Nephron (organoid): ENCODE measurements at regions not wholly inside any gene's neighbourhood (a gene's known extent, or its start where the extent isn't known, plus 50 kb on each side); places are given as distances from the start of the nearest gene placed in this dataset.
A peak's percentile ranks its signal among the peaks of the same experiment; 100 is the strongest.

Source experiments
- H3K27ac Mint-ChIP-seq, 3 experiments: 2 replicates each; pipeline ENCODE4 v1.8.0; 2020; ENCODE audit warnings: mixed read lengths in 3 of 3, mild to moderate bottlenecking in 2 of 3, moderate library complexity in 1 of 3
- H3K27me3 Mint-ChIP-seq: 2 replicates; pipeline ENCODE4 v1.8.0; 2021; ENCODE audit warnings: low read depth, mild to moderate bottlenecking, moderate library complexity, mixed read lengths
- H3K36me3 Mint-ChIP-seq: 2 replicates; pipeline ENCODE4 v1.8.0; 2020; ENCODE audit warnings: low read depth, mixed read lengths
- H3K4me1 Mint-ChIP-seq: 2 replicates; pipeline ENCODE4 v1.8.0; 2020; ENCODE audit warnings: mixed read lengths
- H3K4me3 Mint-ChIP-seq, 3 experiments: 2 replicates each; pipeline ENCODE4 v1.8.0; 2020; ENCODE audit warnings: mild to moderate bottlenecking in 3 of 3, mixed read lengths in 3 of 3, moderate library complexity in 2 of 3
- H3K9me3 Mint-ChIP-seq: 2 replicates; pipeline ENCODE4 v1.8.0; 2020; ENCODE audit warnings: mixed read lengths
- CTCF ChIP-seq, 3 experiments: fragments of 200-600 bp; sonication (generic); IDR thresholded peaks; one replicate each; pipeline ENCODE4 v1.5.0; 2021; ENCODE audit warnings: antibody characterized with exemption in 3 of 3; ENCODE audit not compliant: unreplicated experiment in 3 of 3

DNA sequence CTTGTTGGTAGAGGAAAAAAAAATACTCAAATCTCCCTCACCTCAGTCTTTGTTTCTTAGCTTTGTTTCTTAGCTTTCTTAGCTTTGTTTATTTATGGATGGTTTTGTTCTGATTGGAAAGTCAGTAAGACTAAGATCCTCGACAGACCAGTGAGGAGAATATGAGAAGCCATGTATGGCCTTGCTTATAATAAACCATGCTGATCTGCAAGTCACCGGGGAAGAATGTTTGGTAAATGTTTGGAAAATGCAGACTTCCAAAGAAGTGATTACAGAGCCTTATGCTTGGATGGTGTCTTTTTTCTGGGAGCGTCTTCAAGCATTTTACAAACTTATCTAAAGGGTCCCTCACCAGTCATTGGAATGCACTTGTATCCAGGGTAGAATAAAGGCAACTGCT, 90.1 kb upstream of the NOCT start:
- no peak overlapping the region for H3K4me3 Mint-ChIP-seq
- no peak overlapping the region for H3K27ac Mint-ChIP-seq
- no peak for TF ChIP-seq CTCF (IDR thresholded peaks at IDR 0.05; ENCODE audit: unreplicated experiment in 3 of 3)
- H3K4me1 Mint-ChIP-seq: no peaks in the 10 kb centered on the region
- H3K36me3 Mint-ChIP-seq: no peaks in the 10 kb centered on the region
- no peaks in the 10 kb centered on the region for H3K9me3 Mint-ChIP-seq
- H3K27me3 Mint-ChIP-seq: peaks cover 3% of the 10 kb centered on the region

DNA sequence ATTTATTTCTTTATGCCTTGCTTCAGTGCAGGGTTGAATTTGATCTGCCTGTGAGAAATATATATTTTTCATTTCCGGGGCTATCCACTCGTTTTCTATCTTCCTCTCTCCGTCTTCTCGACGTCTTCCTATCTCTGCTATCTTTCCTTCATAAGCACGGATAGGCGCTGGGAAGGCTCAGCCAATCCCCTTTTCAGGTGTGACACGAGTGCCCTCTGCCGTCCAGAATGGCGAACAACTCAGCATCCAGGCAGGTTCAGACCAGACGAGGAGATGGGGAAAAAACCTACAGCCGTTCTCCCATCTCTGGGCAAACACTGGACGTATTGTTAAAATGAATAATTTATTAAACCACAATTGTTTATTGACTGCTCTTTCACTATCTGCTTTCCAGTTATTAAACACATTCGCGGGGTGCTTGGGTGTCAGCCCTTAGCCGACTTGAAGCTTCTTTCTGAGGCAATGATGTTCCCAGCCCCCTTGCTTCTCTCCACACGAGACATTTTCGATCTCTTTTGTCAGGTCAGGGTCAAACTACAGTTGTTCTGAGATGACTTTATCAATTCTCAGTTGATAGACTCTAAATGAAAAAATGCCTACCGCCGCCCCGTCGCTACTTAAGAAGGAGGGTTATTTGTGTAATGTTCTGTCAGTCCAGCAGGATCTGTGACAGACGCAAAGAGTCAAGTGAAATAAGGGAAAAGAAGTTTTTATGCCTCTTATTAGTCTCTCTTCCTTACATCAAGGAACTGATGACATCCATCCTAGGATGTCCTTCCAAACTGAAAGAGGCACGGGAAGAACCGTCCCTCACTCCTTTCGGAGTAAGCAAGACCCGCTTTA, 96.3 kb upstream of the NOCT start:
- TF ChIP-seq CTCF (IDR thresholded peaks at IDR 0.05; ENCODE audit: unreplicated experiment in 3 of 3): peak; percentile 72 to 79 (median 75)
- H3K27ac Mint-ChIP-seq: peak overlapping the region; percentile 3 to 9 (median 9)
- peaks cover 23% of the 10 kb centered on the region for H3K4me1 Mint-ChIP-seq
- no peaks in the 10 kb centered on the region for H3K36me3 Mint-ChIP-seq
- peaks cover 3% of the 10 kb centered on the region for H3K27me3 Mint-ChIP-seq
- peak overlapping the region; percentile 8 to 60 (median 34) for H3K4me3 Mint-ChIP-seq
- H3K9me3 Mint-ChIP-seq: no peaks in the 10 kb centered on the region

- Mint-ChIP-seq H3K36me3 (no peaks in the 10 kb centered on the region), H3K4me1 (peaks cover 23% of the 10 kb centered on the region), H3K27ac (peak overlapping the region in 1 of 3 experiments; percentile 47), H3K4me3 (peak overlapping the region in 1 of 3 experiments; percentile 10), H3K9me3 (no peaks in the 10 kb centered on the region), H3K27me3 (peaks cover 3% of the 10 kb centered on the region)
- TF ChIP-seq CTCF (IDR thresholded peaks at IDR 0.05; ENCODE audit: unreplicated experiment in 3 of 3): no peak
Observed at GRCh38 chr4:138918169-138918869, 97.3 kb upstream of the NOCT start.

- Mint-ChIP-seq H3K27ac (peak overlapping the region in 1 of 3 experiments; percentile 3), H3K4me1 (peaks cover 35% of the 10 kb centered on the region), H3K4me3 (no peak overlapping the region), H3K27me3 (peaks cover 7% of the 10 kb centered on the region), H3K36me3 (no peaks in the 10 kb centered on the region), H3K9me3 (no peaks in the 10 kb centered on the region)
- no peak for TF ChIP-seq CTCF (IDR thresholded peaks at IDR 0.05; ENCODE audit: unreplicated experiment in 3 of 3)
Observed at GRCh38 chr4:138916763-138917162, 98.8 kb upstream of the NOCT start.

DNA sequence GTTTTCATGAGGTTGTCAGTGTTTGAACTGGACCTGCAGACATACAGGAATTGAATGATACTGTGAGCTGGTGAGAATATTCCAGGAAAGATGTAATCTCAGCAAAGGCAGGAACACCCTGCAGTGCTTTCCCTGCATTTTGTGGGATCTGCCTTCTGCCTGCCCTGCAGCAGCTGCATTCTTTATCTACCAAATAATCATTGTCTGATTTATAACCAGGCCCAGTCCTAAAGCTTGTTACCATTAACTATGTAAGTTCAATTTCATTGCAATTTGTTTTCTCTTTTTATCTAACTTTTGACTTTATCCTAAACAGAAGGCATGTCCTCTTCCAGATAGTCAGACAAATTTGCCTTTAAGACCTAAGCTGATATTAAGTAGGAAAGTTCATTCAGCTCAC, 99.8 kb upstream of the NOCT start:
- Mint-ChIP-seq H3K36me3 (no peaks in the 10 kb centered on the region), H3K27ac (peak overlapping the region; percentile 3 to 51 (median 38)), H3K9me3 (no peaks in the 10 kb centered on the region), H3K4me1 (peaks cover 40% of the 10 kb centered on the region), H3K27me3 (peaks cover 6% of the 10 kb centered on the region), H3K4me3 (no peak overlapping the region)
- TF ChIP-seq CTCF (IDR thresholded peaks at IDR 0.05; ENCODE audit: unreplicated experiment in 3 of 3): no peak
